ENCODE measurements at regions not wholly inside any gene's neighbourhood (a gene's known extent, or its start where the extent isn't known, plus 50 kb on each side); places are given as distances from the start of the nearest gene placed in this dataset.

DNA sequence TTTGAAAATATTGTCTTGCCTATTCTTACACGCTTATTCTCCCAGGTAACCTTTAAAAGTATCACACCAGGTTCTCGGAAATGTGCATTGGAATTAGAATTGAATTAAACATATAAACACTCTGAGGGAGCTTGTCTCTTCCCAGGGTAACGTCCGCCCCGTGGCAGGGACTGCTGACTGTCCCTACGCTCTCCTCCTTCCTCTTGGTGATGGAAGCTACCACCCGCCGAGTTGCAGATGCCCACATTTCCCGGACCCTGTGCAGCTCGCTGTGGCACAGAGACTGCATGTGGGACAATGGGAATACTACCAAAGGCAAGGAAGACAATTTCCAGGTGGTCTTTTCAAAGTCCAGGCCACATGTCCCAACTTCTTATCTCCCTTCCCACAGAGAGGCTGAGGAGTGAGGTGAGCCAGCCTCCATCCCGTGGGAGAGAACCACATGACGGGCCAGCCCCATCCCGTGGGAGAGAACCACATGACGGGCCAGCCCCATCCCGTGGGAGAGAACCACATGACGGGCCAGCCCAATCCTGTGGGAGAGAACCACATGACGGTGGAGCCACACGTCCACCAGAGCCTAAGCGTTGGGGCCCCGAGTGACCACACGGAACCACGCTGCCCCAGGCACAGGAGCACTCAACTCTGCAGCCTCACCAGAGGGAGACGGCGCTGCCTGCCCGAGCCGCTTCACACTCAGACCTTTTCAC lies 249.4 kb upstream of the IRX1 start (continued):
- TF ChIP-seq, protein P1, sequence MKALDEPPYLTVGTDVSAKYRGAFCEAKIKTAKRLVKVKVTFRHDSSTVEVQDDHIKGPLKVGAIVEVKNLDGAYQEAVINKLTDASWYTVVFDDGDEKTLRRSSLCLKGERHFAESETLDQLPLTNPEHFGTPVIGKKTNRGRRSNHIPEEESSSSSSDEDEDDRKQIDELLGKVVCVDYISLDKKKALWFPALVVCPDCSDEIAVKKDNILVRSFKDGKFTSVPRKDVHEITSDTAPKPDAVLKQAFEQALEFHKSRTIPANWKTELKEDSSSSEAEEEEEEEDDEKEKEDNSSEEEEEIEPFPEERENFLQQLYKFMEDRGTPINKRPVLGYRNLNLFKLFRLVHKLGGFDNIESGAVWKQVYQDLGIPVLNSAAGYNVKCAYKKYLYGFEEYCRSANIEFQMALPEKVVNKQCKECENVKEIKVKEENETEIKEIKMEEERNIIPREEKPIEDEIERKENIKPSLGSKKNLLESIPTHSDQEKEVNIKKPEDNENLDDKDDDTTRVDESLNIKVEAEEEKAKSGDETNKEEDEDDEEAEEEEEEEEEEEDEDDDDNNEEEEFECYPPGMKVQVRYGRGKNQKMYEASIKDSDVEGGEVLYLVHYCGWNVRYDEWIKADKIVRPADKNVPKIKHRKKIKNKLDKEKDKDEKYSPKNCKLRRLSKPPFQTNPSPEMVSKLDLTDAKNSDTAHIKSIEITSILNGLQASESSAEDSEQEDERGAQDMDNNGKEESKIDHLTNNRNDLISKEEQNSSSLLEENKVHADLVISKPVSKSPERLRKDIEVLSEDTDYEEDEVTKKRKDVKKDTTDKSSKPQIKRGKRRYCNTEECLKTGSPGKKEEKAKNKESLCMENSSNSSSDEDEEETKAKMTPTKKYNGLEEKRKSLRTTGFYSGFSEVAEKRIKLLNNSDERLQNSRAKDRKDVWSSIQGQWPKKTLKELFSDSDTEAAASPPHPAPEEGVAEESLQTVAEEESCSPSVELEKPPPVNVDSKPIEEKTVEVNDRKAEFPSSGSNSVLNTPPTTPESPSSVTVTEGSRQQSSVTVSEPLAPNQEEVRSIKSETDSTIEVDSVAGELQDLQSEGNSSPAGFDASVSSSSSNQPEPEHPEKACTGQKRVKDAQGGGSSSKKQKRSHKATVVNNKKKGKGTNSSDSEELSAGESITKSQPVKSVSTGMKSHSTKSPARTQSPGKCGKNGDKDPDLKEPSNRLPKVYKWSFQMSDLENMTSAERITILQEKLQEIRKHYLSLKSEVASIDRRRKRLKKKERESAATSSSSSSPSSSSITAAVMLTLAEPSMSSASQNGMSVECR (CRISPR knock-in tag; IDR thresholded peaks at IDR 0.05; ENCODE audit: borderline replicate concordance), result no peak
- TF ChIP-seq ETV6 (CRISPR knock-in tag; IDR thresholded peaks at IDR 0.05), result no peak

DNA sequence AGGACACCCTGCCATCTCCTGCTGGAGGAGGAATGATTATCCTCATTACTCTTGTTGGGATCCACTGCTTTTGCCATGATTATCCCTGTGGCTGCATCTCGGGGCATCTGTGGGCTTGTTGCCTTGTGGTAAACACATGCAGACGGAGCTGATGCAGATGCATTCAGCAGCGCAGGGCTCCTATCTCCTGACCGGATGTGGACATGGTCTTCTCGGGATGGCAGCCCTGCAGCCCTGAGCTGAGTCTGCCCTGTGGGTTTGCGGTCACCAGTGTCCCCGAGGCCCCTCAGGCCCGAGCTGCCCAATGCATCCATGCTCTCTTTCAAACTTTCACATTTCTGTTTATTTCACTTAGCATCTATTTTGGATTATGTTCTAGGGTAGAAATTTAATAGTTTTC lies 250.4 kb upstream of the IRX1 start:
- ChIA-PET CTCF (interaction anchor here (0.5 kb wide), 1 partner anchor 147 kb away, joined by 3 read pairs; no protein-coding TSS in a partner anchor), POLR2A (no interaction called here)
- Mint-ChIP-seq H3K9me3 (peaks cover 9% of the 10 kb centered on the region), H3K27me3 (ENCODE audit: low read depth) (no peaks in the 10 kb centered on the region), H3K36me3 (no peaks in the 10 kb centered on the region), H3K4me1 (no peaks in the 10 kb centered on the region), H3K27ac (no peak overlapping the region), H3K4me3 (no peak overlapping the region)
- DNase-seq (ENCODE audit: low spot score), result no peak
- no peak for TF ChIP-seq EMX1 (CRISPR knock-in tag; IDR thresholded peaks at IDR 0.05)
- no peak for TF ChIP-seq ETV6 (CRISPR knock-in tag; IDR thresholded peaks at IDR 0.05)
- TF ChIP-seq ZNF423 (CRISPR knock-in tag; IDR thresholded peaks at IDR 0.05), result no peak
- no peak for TF ChIP-seq ZNF671 (CRISPR knock-in tag; IDR thresholded peaks at IDR 0.05)
- TF ChIP-seq, protein P2, sequence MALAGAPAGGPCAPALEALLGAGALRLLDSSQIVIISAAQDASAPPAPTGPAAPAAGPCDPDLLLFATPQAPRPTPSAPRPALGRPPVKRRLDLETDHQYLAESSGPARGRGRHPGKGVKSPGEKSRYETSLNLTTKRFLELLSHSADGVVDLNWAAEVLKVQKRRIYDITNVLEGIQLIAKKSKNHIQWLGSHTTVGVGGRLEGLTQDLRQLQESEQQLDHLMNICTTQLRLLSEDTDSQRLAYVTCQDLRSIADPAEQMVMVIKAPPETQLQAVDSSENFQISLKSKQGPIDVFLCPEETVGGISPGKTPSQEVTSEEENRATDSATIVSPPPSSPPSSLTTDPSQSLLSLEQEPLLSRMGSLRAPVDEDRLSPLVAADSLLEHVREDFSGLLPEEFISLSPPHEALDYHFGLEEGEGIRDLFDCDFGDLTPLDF (CRISPR knock-in tag; IDR thresholded peaks at IDR 0.05), result no peak
- TF ChIP-seq, protein P3, sequence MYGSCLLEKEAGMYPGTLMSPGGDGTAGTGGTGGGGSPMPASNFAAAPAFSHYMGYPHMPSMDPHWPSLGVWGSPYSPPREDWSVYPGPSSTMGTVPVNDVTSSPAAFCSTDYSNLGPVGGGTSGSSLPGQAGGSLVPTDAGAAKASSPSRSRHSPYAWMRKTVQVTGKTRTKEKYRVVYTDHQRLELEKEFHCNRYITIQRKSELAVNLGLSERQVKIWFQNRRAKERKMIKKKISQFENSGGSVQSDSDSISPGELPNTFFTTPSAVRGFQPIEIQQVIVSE (CRISPR knock-in tag; IDR thresholded peaks at IDR 0.05; ENCODE audit: borderline replicate concordance), result no peak
- no peak for TF ChIP-seq SOX15 (CRISPR knock-in tag; IDR thresholded peaks at IDR 0.05)
- no peak for TF ChIP-seq ZNF121 (CRISPR knock-in tag; IDR thresholded peaks at IDR 0.05)
- no peak for TF ChIP-seq PRRX2 (CRISPR knock-in tag; IDR thresholded peaks at IDR 0.05)
- no peak for TF ChIP-seq SMAD3 (CRISPR knock-in tag; IDR thresholded peaks at IDR 0.05; ENCODE audit: borderline replicate concordance)
- TF ChIP-seq NR2C2 (CRISPR knock-in tag; IDR thresholded peaks at IDR 0.05), result no peak
- TF ChIP-seq, protein P1 (CRISPR knock-in tag; IDR thresholded peaks at IDR 0.05; ENCODE audit: borderline replicate concordance), result no peak
- no peak for ATAC-seq

DNA sequence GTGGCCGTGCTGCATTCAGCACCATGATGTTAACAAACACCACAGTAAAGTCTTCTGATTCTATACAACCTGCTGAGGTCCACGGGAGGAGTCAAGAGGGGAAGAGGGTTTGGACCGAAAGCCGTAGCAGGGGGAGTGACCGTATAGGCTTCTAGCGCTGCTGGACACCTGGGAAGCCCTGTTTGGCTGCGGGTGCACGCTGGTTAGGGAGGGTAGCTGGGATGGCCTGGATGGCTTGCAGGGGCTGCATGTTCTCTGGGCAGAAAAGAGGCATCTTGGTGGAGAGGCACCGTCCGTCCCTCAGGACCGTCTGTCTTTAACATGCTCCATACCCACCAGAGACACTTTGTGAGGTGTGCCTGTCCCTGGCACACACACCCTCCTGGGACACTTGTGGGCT lies 251.0 kb upstream of the IRX1 start:
- no peaks in the 10 kb centered on the region for H3K4me1 Mint-ChIP-seq
- ATAC-seq (no peak), DNase-seq (ENCODE audit: low spot score) (no peak)
- H3K27ac Mint-ChIP-seq, result no peak overlapping the region
- peaks cover 9% of the 10 kb centered on the region for H3K9me3 Mint-ChIP-seq
- H3K27me3 Mint-ChIP-seq (ENCODE audit: low read depth), result no peaks in the 10 kb centered on the region
- POLR2A ChIA-PET, result no interaction called here
- H3K4me3 Mint-ChIP-seq, result no peak overlapping the region
- CTCF ChIA-PET, result no interaction called here
- no peaks in the 10 kb centered on the region for H3K36me3 Mint-ChIP-seq
- TF ChIP-seq ESRRA (CRISPR knock-in tag; IDR thresholded peaks at IDR 0.05; ENCODE audit: borderline replicate concordance) (no peak), MXD4 (CRISPR knock-in tag; IDR thresholded peaks at IDR 0.05; ENCODE audit: borderline replicate concordance) (no peak), OVOL2 (CRISPR knock-in tag; IDR thresholded peaks at IDR 0.05; ENCODE audit: borderline replicate concordance) (no peak), NFE2L1 (CRISPR knock-in tag; IDR thresholded peaks at IDR 0.05) (no peak)
- TF ChIP-seq, protein P4, sequence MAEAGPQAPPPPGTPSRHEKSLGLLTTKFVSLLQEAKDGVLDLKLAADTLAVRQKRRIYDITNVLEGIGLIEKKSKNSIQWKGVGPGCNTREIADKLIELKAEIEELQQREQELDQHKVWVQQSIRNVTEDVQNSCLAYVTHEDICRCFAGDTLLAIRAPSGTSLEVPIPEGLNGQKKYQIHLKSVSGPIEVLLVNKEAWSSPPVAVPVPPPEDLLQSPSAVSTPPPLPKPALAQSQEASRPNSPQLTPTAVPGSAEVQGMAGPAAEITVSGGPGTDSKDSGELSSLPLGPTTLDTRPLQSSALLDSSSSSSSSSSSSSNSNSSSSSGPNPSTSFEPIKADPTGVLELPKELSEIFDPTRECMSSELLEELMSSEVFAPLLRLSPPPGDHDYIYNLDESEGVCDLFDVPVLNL (CRISPR knock-in tag; IDR thresholded peaks at IDR 0.05; ENCODE audit: borderline replicate concordance, low read depth), result no peak
- TF ChIP-seq, protein P5, sequence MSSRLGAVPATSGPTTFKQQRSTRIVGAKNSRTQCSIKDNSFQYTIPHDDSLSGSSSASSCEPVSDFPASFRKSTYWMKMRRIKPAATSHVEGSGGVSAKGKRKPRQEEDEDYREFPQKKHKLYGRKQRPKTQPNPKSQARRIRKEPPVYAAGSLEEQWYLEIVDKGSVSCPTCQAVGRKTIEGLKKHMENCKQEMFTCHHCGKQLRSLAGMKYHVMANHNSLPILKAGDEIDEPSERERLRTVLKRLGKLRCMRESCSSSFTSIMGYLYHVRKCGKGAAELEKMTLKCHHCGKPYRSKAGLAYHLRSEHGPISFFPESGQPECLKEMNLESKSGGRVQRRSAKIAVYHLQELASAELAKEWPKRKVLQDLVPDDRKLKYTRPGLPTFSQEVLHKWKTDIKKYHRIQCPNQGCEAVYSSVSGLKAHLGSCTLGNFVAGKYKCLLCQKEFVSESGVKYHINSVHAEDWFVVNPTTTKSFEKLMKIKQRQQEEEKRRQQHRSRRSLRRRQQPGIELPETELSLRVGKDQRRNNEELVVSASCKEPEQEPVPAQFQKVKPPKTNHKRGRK (CRISPR knock-in tag; IDR thresholded peaks at IDR 0.05; ENCODE audit: borderline replicate concordance), result no peak

Measured in WTC11 (cell line).